Activated CD4-positive, alpha-beta memory T cell treated with anti-CD3 and anti-CD28 coated beads for 36 hours (primary cell): ENCODE measurements at regions not wholly inside any gene's neighbourhood (a gene's known extent, or its start where the extent isn't known, plus 50 kb on each side); places are given as distances from the start of the nearest gene placed in this dataset.
"Not testable (repeated sequence)": the region's sequence is repeated elsewhere in the genome, so short reads cannot be mapped to it uniquely, and the experiment has no call there.

Experiments
- CTCF ChIA-PET: fragments of 350-600 bp; sonication (Branson Sonifier 250); formaldehyde crosslinking; loops from one replicate; lab custom pipeline; 2021; ENCODE audit warnings: antibody characterized with exemption, inconsistent platforms; lab: Charles Lee
- POLR2A ChIA-PET: fragments of 350-600 bp; sonication (Branson Sonifier 250); formaldehyde crosslinking; loops from one replicate; lab custom pipeline; 2021; ENCODE audit warnings: antibody characterized with exemption; lab: Charles Lee
- DNase-seq: peaks from one replicate; pipeline ENCODE4 v3.0.0-alpha.2; 2020
- H3K27ac Mint-ChIP-seq: one replicate; pipeline ENCODE4 v1.8.0; 2021; ENCODE audit warnings: mixed read lengths
- H3K27me3 Mint-ChIP-seq: one replicate; pipeline ENCODE4 v1.8.0; 2021; ENCODE audit warnings: mixed read lengths
- H3K36me3 Mint-ChIP-seq: one replicate; pipeline ENCODE4 v1.8.0; 2021; ENCODE audit warnings: mixed read lengths
- H3K4me1 Mint-ChIP-seq: one replicate; pipeline ENCODE4 v1.8.0; 2021; ENCODE audit warnings: low read depth, mixed read lengths
- H3K4me3 Mint-ChIP-seq: one replicate; pipeline ENCODE4 v1.8.0; 2021; ENCODE audit warnings: mild to moderate bottlenecking, mixed read lengths
- H3K9me3 Mint-ChIP-seq: one replicate; pipeline ENCODE4 v1.8.0; 2021; ENCODE audit warnings: mixed read lengths
- intact Hi-C: fragments of 100-400 bp; cut with micrococcal nuclease; formaldehyde crosslinking; loops from one replicate; pipeline ENCODE4 v1.15.1; 2023

DNA sequence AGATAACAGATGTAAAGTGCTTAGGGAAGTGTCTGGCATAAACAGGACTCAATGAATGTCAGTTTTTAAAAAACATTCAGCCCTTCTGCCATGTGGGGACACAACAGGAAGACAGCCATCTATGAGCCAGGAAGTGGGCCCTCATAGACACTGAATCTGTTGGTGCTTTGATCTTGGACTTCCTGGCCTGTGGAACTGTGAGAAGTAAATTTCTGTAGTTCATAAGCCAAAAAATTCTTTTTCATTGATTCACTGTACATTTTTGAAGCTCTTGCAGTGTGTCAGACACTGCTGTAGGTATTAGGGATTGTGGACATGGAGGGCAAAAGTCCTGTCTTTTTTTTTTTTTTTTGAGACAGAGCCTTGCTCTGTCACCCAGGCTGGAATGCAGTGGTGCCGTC, 188.6 kb downstream of the HIPK3 start:
- ChIA-PET CTCF (no interaction called here), POLR2A (no interaction called here)
- no peak overlapping the region for H3K27ac Mint-ChIP-seq
- H3K9me3 Mint-ChIP-seq = peaks cover 2% of the 10 kb centered on the region
- no peaks in the 10 kb centered on the region for H3K36me3 Mint-ChIP-seq
- H3K4me1 Mint-ChIP-seq = no peaks in the 10 kb centered on the region
- intact Hi-C loops = no loop called here
- DNase-seq = no peak
- no peak overlapping the region for H3K4me3 Mint-ChIP-seq
- peaks cover 14% of the 10 kb centered on the region for H3K27me3 Mint-ChIP-seq

DNA sequence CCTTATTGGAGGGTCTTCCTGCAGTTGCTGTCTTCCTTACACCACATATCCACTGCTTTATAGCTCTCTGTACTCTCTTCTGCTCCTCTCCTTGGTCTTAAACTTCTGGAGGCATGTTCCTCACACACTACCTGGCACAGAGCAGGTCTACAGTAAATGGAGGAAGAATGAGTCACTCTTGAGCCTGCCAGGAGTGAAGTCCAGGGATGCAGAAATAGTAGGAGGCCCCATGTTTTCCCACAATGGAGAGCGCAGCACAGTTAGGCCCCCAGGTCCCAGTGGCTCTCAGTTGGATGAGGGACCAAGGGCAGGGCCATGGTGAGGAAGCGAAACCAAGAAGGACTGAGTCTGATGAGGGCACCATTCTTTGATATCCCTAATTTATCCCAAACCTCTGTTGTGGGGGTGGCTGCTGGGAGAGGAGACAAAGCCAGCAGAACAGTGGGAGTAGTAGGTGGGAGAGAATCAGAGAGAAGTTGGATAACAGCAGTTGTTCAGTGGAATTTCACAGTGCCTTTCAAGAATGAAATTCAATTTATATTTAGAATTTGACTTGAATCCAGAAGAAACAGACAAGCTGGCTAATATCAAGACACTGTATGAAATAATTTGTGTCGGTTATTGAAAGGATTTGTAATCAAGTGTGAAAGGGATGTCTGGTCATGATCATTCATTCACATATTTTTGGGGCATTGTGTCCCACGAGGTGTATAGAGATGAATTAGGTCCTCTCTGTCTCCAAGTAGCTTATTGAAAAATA, 187.8 kb downstream of the HIPK3 start:
- intact Hi-C loops = no loop called here
- CTCF ChIA-PET = no interaction called here
- H3K36me3 Mint-ChIP-seq = no peaks in the 10 kb centered on the region
- peaks cover 2% of the 10 kb centered on the region for H3K9me3 Mint-ChIP-seq
- H3K4me1 Mint-ChIP-seq = no peaks in the 10 kb centered on the region
- H3K4me3 Mint-ChIP-seq = no peak overlapping the region
- POLR2A ChIA-PET = no interaction called here
- H3K27ac Mint-ChIP-seq = no peak overlapping the region
- H3K27me3 Mint-ChIP-seq = peaks cover 10% of the 10 kb centered on the region
- no peak for DNase-seq

DNA sequence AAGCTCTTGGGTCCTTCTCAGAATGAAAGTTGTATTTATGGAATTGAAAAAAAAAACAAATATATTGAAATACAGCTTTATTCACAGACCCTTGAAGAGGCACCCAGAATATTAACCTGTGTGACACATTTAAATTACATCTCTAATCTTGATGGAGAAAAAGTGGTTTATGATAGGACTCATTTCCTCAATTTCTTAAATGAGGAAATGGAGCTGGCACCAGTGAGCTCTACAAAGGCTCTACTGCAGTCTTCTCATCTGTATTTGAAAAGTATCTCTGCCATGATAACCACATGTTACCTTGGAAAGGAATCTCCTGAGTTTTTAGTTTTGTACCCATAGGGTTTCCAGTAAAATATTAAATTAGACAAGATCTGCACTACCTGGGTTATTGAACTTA, 186.5 kb downstream of the HIPK3 start:
- Mint-ChIP-seq H3K36me3 (no peaks in the 10 kb centered on the region), H3K27me3 (peaks cover 10% of the 10 kb centered on the region), H3K27ac (no peak overlapping the region), H3K9me3 (peaks cover 2% of the 10 kb centered on the region), H3K4me3 (no peak overlapping the region), H3K4me1 (no peaks in the 10 kb centered on the region)
- ChIA-PET CTCF (interaction anchor here (1.1 kb wide), 1 partner anchor 9 kb away, joined by 5 read pairs; no protein-coding TSS in a partner anchor), POLR2A (no interaction called here)
- intact Hi-C loops = no loop called here
- DNase-seq = no peak

DNA sequence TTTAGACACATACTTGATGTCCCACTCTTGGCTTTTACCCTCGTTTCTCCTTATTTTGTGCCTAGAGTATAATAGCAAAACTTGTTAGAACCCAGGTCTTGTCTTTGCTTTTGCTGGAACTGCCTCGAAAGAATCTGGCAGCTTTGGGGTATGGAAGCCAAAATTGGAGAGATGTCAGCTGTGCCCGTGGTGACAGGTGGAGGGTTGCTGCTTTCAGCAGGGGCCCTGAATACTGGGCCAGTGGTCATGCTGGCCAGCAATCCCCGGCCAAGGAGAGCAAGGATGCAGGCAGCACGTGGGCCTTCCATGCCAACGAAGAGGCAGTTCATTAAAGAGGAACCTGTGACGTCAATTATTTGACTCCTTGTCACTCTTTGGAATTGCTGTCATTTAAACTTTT, 181.1 kb downstream of the HIPK3 start:
- ChIA-PET CTCF (no interaction called here), POLR2A (no interaction called here)
- H3K4me3 Mint-ChIP-seq = no peak overlapping the region
- no peak for DNase-seq
- intact Hi-C loops = no loop called here
- no peak overlapping the region for H3K27ac Mint-ChIP-seq
- H3K4me1 Mint-ChIP-seq = no peaks in the 10 kb centered on the region
- H3K27me3 Mint-ChIP-seq = peaks cover 3% of the 10 kb centered on the region
- H3K9me3 Mint-ChIP-seq = peaks cover 17% of the 10 kb centered on the region
- H3K36me3 Mint-ChIP-seq = no peaks in the 10 kb centered on the region

DNA sequence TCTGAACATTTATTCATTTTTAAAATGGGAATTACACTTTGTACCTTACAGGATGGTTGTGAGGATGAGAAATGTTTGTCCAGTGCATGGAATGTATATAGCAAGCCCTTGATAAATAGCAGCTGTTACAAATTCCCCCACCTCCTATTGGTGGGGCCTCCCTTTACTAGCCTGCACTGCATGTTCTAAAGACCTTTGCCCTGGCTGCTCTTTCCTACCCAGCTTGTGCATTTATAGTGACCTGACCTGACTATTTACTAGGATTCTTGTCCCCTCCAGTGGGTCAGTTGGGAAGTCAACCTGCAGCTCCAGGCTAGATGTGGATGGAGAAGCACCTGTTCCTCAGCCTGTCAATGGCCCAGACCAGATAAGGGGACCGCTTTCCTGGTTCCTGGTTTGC, 180.3 kb downstream of the HIPK3 start:
- Mint-ChIP-seq H3K4me1 (no peaks in the 10 kb centered on the region), H3K27ac (no peak overlapping the region), H3K9me3 (peaks cover 16% of the 10 kb centered on the region), H3K27me3 (peaks cover 1% of the 10 kb centered on the region), H3K4me3 (no peak overlapping the region), H3K36me3 (no peaks in the 10 kb centered on the region)
- CTCF ChIA-PET = no interaction called here
- POLR2A ChIA-PET = no interaction called here
- intact Hi-C loops = no loop called here
- no peak for DNase-seq

DNA sequence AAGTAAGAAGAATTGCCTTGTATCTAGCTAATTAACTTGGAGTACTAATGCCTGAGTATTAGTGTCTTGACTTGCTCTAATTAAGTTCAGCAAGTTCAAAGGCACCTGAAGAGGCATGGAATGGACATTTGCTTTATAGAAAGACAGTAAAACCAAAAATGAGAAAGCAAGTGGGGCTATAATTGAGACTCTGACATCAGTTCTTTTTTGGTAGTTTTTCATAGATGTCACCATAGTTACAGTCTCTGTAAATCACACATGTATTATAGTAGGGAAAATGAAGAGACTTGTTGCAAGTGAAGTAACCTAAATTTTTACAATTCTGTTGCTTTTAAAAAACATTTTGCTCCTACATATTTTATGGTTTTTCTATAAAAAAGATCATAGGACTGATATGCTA, 178.0 kb downstream of the HIPK3 start:
- intact Hi-C loops = no loop called here
- H3K4me3 Mint-ChIP-seq = no peak overlapping the region
- no peaks in the 10 kb centered on the region for H3K36me3 Mint-ChIP-seq
- DNase-seq = no peak
- H3K4me1 Mint-ChIP-seq = no peaks in the 10 kb centered on the region
- CTCF ChIA-PET = interaction anchor here (0.7 kb wide), 1 partner anchor 9 kb away, joined by 5 read pairs; no protein-coding TSS in a partner anchor
- peaks cover 19% of the 10 kb centered on the region for H3K9me3 Mint-ChIP-seq
- POLR2A ChIA-PET = interaction anchor here (0.6 kb wide), 1 partner anchor 133 kb away, joined by 4 read pairs; no protein-coding TSS in a partner anchor
- H3K27ac Mint-ChIP-seq = no peak overlapping the region
- peaks cover 4% of the 10 kb centered on the region for H3K27me3 Mint-ChIP-seq

DNA sequence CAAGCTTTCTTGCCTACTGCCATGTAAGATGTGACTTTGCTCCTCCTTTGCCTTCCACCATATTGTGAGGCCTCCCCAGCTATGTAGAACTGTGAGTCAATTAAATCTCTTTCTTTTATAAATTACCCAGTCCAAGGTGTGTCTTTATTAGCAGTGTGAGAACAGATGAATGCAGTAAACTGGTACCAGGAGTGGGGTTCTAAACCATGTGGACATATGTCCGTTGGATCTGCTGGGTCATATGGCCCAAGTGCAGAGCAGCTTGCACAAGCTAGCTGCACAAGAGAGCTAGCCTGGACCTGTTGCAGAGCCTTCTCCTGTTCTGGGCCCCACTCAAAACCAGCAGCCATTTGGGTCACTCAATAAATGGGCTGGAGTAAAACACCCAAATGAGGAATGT, 177.1 kb downstream of the HIPK3 start:
- Mint-ChIP-seq H3K9me3 (peaks cover 19% of the 10 kb centered on the region), H3K4me3 (no peak overlapping the region), H3K4me1 (no peaks in the 10 kb centered on the region), H3K36me3 (no peaks in the 10 kb centered on the region), H3K27ac (no peak overlapping the region), H3K27me3 (peaks cover 9% of the 10 kb centered on the region)
- ChIA-PET POLR2A (no interaction called here), CTCF (no interaction called here)
- intact Hi-C loops = no loop called here
- DNase-seq = no peak

DNA sequence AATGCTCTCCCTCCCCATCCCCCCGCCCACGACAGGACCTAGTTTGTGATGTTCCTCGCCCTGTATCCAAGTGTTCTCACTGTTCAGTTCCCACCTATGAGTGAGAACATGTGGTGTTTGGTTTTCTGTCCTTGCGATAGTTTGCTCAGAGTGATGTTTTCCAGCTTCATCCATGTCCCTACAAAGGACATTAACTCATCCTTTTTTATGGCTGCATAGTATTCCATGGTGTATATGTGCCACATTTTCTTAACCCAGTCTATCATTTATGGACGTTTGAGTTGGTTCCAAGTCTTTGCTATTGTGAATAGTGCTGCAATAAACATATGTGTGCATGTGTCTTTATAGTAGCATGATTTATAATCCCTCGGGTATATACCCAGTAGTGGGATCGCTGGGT, 171.3 kb downstream of the HIPK3 start:
- CTCF ChIA-PET, DNase-seq, H3K9me3 Mint-ChIP-seq, H3K27ac Mint-ChIP-seq, H3K36me3 Mint-ChIP-seq, H3K4me3 Mint-ChIP-seq, H3K4me1 Mint-ChIP-seq, POLR2A ChIA-PET, intact Hi-C loops: not testable (repeated sequence)
- peaks cover 23% of the 10 kb centered on the region for H3K27me3 Mint-ChIP-seq

DNA sequence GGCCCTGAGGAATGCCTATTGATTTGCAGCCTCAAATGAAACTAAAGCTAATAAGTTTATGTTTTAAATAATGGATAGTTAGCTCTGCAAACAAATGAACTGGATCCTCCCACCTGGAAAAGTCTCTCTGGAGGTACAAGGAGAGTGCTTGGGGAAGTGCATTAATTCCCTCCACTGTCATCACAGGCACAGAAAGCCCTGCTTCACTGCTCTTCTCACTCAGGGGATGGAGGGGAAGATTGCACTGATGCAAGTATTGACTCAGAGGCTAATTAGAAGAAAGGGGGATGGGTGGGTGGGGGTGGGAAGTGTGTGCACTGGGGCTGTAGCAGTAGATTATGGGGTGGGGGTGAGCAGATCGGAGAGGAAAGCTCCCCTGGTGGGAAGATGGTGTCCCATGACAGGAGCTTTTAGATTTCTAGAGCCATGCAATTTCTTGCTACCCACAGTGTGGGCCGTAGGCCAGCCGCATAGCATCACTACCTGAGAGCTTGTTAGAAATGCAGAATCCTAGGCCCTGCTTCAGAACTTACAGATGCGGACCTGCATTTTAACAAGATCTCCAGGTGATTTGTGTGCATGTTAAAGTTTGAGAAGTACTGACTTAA, 163.9 kb downstream of the HIPK3 start:
- H3K4me3 Mint-ChIP-seq = no peak overlapping the region
- H3K4me1 Mint-ChIP-seq = no peaks in the 10 kb centered on the region
- POLR2A ChIA-PET = no interaction called here
- H3K36me3 Mint-ChIP-seq = no peaks in the 10 kb centered on the region
- intact Hi-C loops = no loop called here
- no peak for DNase-seq
- no peaks in the 10 kb centered on the region for H3K9me3 Mint-ChIP-seq
- H3K27ac Mint-ChIP-seq = no peak overlapping the region
- H3K27me3 Mint-ChIP-seq = peaks cover 4% of the 10 kb centered on the region
- CTCF ChIA-PET = no interaction called here

DNA sequence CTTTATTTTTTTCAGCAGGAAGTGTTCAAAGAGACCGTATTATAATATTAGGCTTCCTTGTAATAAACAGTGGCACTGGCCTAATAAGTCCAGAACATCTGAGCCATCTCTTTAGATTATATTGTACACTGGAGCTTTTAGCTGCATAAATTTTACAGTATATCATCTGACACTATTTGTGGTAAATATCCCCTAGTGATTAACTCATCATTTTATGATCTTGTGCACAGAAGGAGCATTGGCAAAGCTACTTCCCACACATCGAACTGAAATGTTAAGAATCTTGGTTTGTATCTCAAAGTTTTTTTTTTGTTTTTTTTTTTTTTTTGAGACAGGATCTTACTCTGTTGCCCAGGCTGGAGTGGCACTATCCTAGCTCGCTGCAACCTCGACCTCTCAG, 162.7 kb downstream of the HIPK3 start:
- Mint-ChIP-seq H3K4me3 (no peak overlapping the region), H3K27ac (no peak overlapping the region), H3K36me3 (no peaks in the 10 kb centered on the region), H3K9me3 (no peaks in the 10 kb centered on the region), H3K27me3 (peaks cover 4% of the 10 kb centered on the region), H3K4me1 (no peaks in the 10 kb centered on the region)
- ChIA-PET CTCF (no interaction called here), POLR2A (no interaction called here)
- intact Hi-C loops = no loop called here
- no peak for DNase-seq

DNA sequence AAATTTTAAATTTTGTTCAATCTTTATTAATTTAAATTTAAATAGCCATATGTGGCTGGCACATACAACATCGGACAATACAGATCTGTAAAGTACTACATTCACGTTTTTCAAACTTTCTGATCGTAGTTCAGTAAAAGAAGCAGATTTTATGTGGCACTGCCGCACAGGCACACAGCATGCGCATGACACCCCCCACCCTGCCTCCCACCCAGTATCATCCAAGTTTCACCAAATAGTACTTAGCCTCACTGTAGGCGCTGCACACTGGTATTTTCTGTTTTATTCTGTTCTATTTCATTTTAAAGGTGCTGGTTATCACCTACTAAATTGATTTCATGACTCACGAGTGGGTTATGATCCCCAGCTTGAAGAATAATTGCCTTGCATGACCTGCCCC, 159.9 kb downstream of the HIPK3 start:
- no peak overlapping the region for H3K27ac Mint-ChIP-seq
- no peaks in the 10 kb centered on the region for H3K4me1 Mint-ChIP-seq
- intact Hi-C loops = no loop called here
- H3K27me3 Mint-ChIP-seq = peaks cover 9% of the 10 kb centered on the region
- POLR2A ChIA-PET = no interaction called here
- no peaks in the 10 kb centered on the region for H3K36me3 Mint-ChIP-seq
- no peak for DNase-seq
- no peaks in the 10 kb centered on the region for H3K9me3 Mint-ChIP-seq
- no peak overlapping the region for H3K4me3 Mint-ChIP-seq
- CTCF ChIA-PET = no interaction called here

DNA sequence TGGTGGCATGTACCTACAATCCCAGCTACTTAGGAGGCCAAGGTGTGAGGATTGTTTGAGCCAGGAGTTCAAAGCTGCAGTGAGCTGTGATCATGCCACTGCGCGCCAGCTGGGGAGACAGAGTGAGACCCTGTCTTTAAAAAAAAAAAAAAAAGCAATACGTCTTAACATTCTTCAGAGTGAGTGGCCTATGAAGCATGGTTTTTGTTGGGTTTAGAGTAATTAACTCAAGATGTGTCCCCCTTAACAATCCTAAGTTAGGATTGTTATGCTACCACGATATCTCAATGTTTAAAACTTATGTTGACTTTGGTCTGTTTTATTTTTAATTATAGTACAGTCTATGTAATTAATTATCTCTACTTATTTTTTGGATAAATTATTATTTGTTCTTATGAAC, 156.1 kb downstream of the HIPK3 start:
- no peak for DNase-seq
- no peaks in the 10 kb centered on the region for H3K4me1 Mint-ChIP-seq
- intact Hi-C loops = no loop called here
- H3K9me3 Mint-ChIP-seq = no peaks in the 10 kb centered on the region
- no peak overlapping the region for H3K4me3 Mint-ChIP-seq
- peaks cover 12% of the 10 kb centered on the region for H3K27me3 Mint-ChIP-seq
- no peaks in the 10 kb centered on the region for H3K36me3 Mint-ChIP-seq
- no peak overlapping the region for H3K27ac Mint-ChIP-seq
- ChIA-PET CTCF (no interaction called here), POLR2A (no interaction called here)

DNA sequence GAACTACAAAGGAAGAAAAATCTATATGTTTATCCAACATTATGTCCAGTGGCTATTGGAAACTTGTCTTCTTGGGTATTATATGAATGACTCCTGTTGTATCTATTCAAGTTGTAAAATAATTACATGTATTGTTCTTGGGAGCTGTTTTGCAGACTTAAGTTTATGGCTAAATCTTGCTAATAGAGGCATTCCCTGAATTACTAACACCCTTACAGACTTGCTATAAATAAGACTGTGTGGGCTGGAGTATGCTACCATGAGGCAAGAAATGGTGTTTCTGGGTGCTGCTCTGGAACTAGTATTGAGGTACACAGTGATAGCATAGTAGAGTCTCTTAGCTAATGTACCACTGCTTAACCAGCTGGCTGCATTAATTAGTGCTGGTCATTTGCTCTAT, 155.1 kb downstream of the HIPK3 start:
- CTCF ChIA-PET = no interaction called here
- Mint-ChIP-seq H3K4me3 (no peak overlapping the region), H3K36me3 (no peaks in the 10 kb centered on the region), H3K9me3 (no peaks in the 10 kb centered on the region), H3K4me1 (no peaks in the 10 kb centered on the region), H3K27me3 (peaks cover 8% of the 10 kb centered on the region), H3K27ac (no peak overlapping the region)
- POLR2A ChIA-PET = no interaction called here
- DNase-seq = no peak
- intact Hi-C loops = no loop called here
